Activated naive CD8-positive, alpha-beta T cell treated with anti-CD3 and anti-CD28 coated beads for 36 hours (primary cell): ENCODE measurements at regions not wholly inside any gene's neighbourhood (a gene's known extent, or its start where the extent isn't known, plus 50 kb on each side); places are given as distances from the start of the nearest gene placed in this dataset.

Source experiments
- DNase-seq: peaks from one replicate; pipeline ENCODE4 v3.0.0; 2021
- H3K27ac Mint-ChIP-seq: one replicate; pipeline ENCODE4 v1.8.0; 2022; ENCODE audit warnings: mild to moderate bottlenecking, moderate library complexity, mixed read lengths
- H3K27me3 Mint-ChIP-seq: one replicate; pipeline ENCODE4 v1.8.0; 2022; ENCODE audit warnings: mild to moderate bottlenecking, mixed read lengths
- H3K36me3 Mint-ChIP-seq: one replicate; pipeline ENCODE4 v1.8.0; 2021; ENCODE audit warnings: mild to moderate bottlenecking, mixed read lengths
- H3K4me1 Mint-ChIP-seq: one replicate; pipeline ENCODE4 v1.8.0; 2021; ENCODE audit warnings: mixed read lengths
- H3K4me3 Mint-ChIP-seq: one replicate; pipeline ENCODE4 v1.8.0; 2022; ENCODE audit warnings: mild to moderate bottlenecking, moderate library complexity, mixed read lengths
- H3K9me3 Mint-ChIP-seq: one replicate; pipeline ENCODE4 v1.8.0; 2022; ENCODE audit warnings: mixed read lengths

- peaks cover 41% of the 10 kb centered on the region for H3K27me3 Mint-ChIP-seq
- H3K9me3 Mint-ChIP-seq: peaks cover 5% of the 10 kb centered on the region
- H3K4me1 Mint-ChIP-seq: no peaks in the 10 kb centered on the region
- H3K27ac Mint-ChIP-seq: no peak overlapping the region
- DNase-seq: no peak
- no peak overlapping the region for H3K4me3 Mint-ChIP-seq
- no peaks in the 10 kb centered on the region for H3K36me3 Mint-ChIP-seq
Observed at GRCh38 chr6:165814679-165815078, 151.6 kb upstream of the PDE10A start.

- Mint-ChIP-seq H3K27me3 (peaks cover 18% of the 10 kb centered on the region), H3K4me1 (no peaks in the 10 kb centered on the region), H3K4me3 (no peak overlapping the region), H3K36me3 (no peaks in the 10 kb centered on the region), H3K27ac (no peak overlapping the region), H3K9me3 (peaks cover 7% of the 10 kb centered on the region)
- DNase-seq: no peak
Observed at GRCh38 chr6:165811512-165811911, 148.5 kb upstream of the PDE10A start.

GRCh38 chr6:165808021-165808420 is 145.0 kb upstream of the PDE10A start:
- H3K36me3 Mint-ChIP-seq: no peaks in the 10 kb centered on the region
- H3K4me3 Mint-ChIP-seq: no peak overlapping the region

GRCh38 chr6:165807249-165807960 is 144.4 kb upstream of the PDE10A start:
- Mint-ChIP-seq H3K4me1 (no peaks in the 10 kb centered on the region), H3K36me3 (no peaks in the 10 kb centered on the region), H3K27ac (no peak overlapping the region), H3K27me3 (peaks cover 33% of the 10 kb centered on the region), H3K4me3 (no peak overlapping the region), H3K9me3 (peaks cover 7% of the 10 kb centered on the region)
- no peak for DNase-seq

More at GRCh38 chr6:165808021-165808420, 145.0 kb upstream of the PDE10A start:
- Mint-ChIP-seq H3K4me1 (no peaks in the 10 kb centered on the region), H3K27ac (no peak overlapping the region), H3K9me3 (peaks cover 7% of the 10 kb centered on the region), H3K27me3 (peaks cover 33% of the 10 kb centered on the region)
- no peak for DNase-seq

GRCh38 chr6:165806126-165806810 is 143.2 kb upstream of the PDE10A start:
- no peak overlapping the region for H3K27ac Mint-ChIP-seq
- H3K4me3 Mint-ChIP-seq: no peak overlapping the region
- DNase-seq: no peak
- peaks cover 7% of the 10 kb centered on the region for H3K9me3 Mint-ChIP-seq
- peaks cover 33% of the 10 kb centered on the region for H3K27me3 Mint-ChIP-seq
- H3K36me3 Mint-ChIP-seq: no peaks in the 10 kb centered on the region
- no peaks in the 10 kb centered on the region for H3K4me1 Mint-ChIP-seq

- Mint-ChIP-seq H3K27me3 (peaks cover 33% of the 10 kb centered on the region), H3K4me3 (no peak overlapping the region), H3K9me3 (peaks cover 7% of the 10 kb centered on the region), H3K27ac (no peak overlapping the region), H3K4me1 (no peaks in the 10 kb centered on the region), H3K36me3 (no peaks in the 10 kb centered on the region)
- DNase-seq: no peak
Observed at GRCh38 chr6:165805636-165806035, 142.6 kb upstream of the PDE10A start.

- no peak overlapping the region for H3K27ac Mint-ChIP-seq
- H3K36me3 Mint-ChIP-seq: no peaks in the 10 kb centered on the region
- no peaks in the 10 kb centered on the region for H3K4me1 Mint-ChIP-seq
- H3K27me3 Mint-ChIP-seq: peaks cover 30% of the 10 kb centered on the region
- no peak overlapping the region for H3K4me3 Mint-ChIP-seq
- DNase-seq: no peak
- peaks cover 2% of the 10 kb centered on the region for H3K9me3 Mint-ChIP-seq
Observed at GRCh38 chr6:165805067-165805555, 142.1 kb upstream of the PDE10A start.

- H3K27me3 Mint-ChIP-seq: peaks cover 35% of the 10 kb centered on the region
- no peak for DNase-seq
- no peaks in the 10 kb centered on the region for H3K36me3 Mint-ChIP-seq
- H3K4me1 Mint-ChIP-seq: no peaks in the 10 kb centered on the region
- H3K9me3 Mint-ChIP-seq: peaks cover 2% of the 10 kb centered on the region
- H3K27ac Mint-ChIP-seq: no peak overlapping the region
- H3K4me3 Mint-ChIP-seq: no peak overlapping the region
Observed at GRCh38 chr6:165804331-165805066, 141.5 kb upstream of the PDE10A start.

- Mint-ChIP-seq H3K4me3 (no peak overlapping the region), H3K27me3 (peaks cover 27% of the 10 kb centered on the region), H3K9me3 (no peaks in the 10 kb centered on the region), H3K27ac (no peak overlapping the region), H3K36me3 (no peaks in the 10 kb centered on the region), H3K4me1 (no peaks in the 10 kb centered on the region)
- DNase-seq: no peak
Observed at GRCh38 chr6:165800337-165800736, 137.3 kb upstream of the PDE10A start.

- no peaks in the 10 kb centered on the region for H3K36me3 Mint-ChIP-seq
- no peak overlapping the region for H3K27ac Mint-ChIP-seq
- peaks cover 19% of the 10 kb centered on the region for H3K27me3 Mint-ChIP-seq
- no peaks in the 10 kb centered on the region for H3K9me3 Mint-ChIP-seq
- H3K4me1 Mint-ChIP-seq: no peaks in the 10 kb centered on the region
- H3K4me3 Mint-ChIP-seq: no peak overlapping the region
- DNase-seq: no peak
Observed at GRCh38 chr6:165799391-165800153, 136.5 kb upstream of the PDE10A start.

- Mint-ChIP-seq H3K27me3 (peaks cover 14% of the 10 kb centered on the region), H3K36me3 (no peaks in the 10 kb centered on the region), H3K4me3 (no peak overlapping the region), H3K27ac (no peak overlapping the region), H3K4me1 (no peaks in the 10 kb centered on the region), H3K9me3 (no peaks in the 10 kb centered on the region)
- DNase-seq: no peak
Observed at GRCh38 chr6:165798991-165799390, 135.9 kb upstream of the PDE10A start.

GRCh38 chr6:165794179-165794601 is 131.1 kb upstream of the PDE10A start:
- H3K9me3 Mint-ChIP-seq: no peaks in the 10 kb centered on the region
- H3K4me3 Mint-ChIP-seq: no peak overlapping the region
- H3K36me3 Mint-ChIP-seq: no peaks in the 10 kb centered on the region
- H3K27me3 Mint-ChIP-seq: no peaks in the 10 kb centered on the region
- no peak for DNase-seq
- H3K4me1 Mint-ChIP-seq: no peaks in the 10 kb centered on the region
- no peak overlapping the region for H3K27ac Mint-ChIP-seq

GRCh38 chr6:165793287-165793825 is 130.3 kb upstream of the PDE10A start:
- no peak for DNase-seq
- H3K36me3 Mint-ChIP-seq: no peaks in the 10 kb centered on the region
- no peaks in the 10 kb centered on the region for H3K9me3 Mint-ChIP-seq
- no peak overlapping the region for H3K27ac Mint-ChIP-seq
- no peak overlapping the region for H3K4me3 Mint-ChIP-seq
- H3K4me1 Mint-ChIP-seq: no peaks in the 10 kb centered on the region
- no peaks in the 10 kb centered on the region for H3K27me3 Mint-ChIP-seq

GRCh38 chr6:165791876-165792437 is 128.9 kb upstream of the PDE10A start:
- no peaks in the 10 kb centered on the region for H3K36me3 Mint-ChIP-seq
- no peaks in the 10 kb centered on the region for H3K4me1 Mint-ChIP-seq
- H3K4me3 Mint-ChIP-seq: no peak overlapping the region
- no peak for DNase-seq
- H3K27ac Mint-ChIP-seq: no peak overlapping the region
- no peaks in the 10 kb centered on the region for H3K9me3 Mint-ChIP-seq
- no peaks in the 10 kb centered on the region for H3K27me3 Mint-ChIP-seq
